ENCODE measurements at regions not wholly inside any gene's neighbourhood (a gene's known extent, or its start where the extent isn't known, plus 50 kb on each side); places are given as distances from the start of the nearest gene placed in this dataset.

DNA sequence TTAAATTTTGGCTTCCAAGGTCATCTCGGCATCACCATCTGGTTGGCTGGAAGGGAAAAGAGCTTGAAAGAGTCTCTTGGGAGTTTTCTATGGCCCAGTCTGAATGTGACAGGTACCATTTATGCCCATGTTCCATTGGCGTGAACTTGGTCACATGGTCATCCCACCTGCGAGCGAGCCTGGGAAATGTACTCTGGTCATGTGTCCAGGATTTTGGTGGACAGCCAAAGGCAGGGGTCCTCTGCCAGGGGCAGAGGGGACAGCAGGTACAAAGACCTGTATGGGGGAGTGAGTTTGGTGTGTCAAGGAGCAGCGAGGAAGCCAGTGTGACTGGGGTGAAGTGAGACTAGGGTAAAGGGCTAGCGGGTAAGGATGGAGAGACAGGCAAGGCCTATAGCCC is 112.6 kb downstream of the CDC5L start:
- DNase-seq (ENCODE audit: low read depth): no peak

DNA sequence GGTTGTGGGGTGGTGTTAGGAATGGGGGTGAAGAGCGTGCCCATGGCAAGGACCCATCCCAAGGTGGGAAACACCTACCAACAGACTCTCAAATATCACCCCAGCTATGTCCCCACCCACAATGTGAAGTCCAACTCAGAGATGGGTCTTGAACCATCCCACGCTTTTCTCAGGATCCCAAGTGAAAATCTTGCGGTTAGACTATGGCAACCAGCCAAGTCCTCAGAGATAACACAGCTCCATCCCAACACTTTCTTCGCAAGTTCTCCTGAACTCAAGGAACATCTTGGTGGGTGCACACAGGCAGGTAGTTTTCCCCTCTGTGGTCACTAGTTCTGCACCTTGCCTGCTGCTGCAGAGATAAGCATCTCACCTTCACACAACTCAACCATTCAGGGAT is 116.0 kb downstream of the CDC5L start:
- no peak for DNase-seq (ENCODE audit: low read depth)

DNA sequence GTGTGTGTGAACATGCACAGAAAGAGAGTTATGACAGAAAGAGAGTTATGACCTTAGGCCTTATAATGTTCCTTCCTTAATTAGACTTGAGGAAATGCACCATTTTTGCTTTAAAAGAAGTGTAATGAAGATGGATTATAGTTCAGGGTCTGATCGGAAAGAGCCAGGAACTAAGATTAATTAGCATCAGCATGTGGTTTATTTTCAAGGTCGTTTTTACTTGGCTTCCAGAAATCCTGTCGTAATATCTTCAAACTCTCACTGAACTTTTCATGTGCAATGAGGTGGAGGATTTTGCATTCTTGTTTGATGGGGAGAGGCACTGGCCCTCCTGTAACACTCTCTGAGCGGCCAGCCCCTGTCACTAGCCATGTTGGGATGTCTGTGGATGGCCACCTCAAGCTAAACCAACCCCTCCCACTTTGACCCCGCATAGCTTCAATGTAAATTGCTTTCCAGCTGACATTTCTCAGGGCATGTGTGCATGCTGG is 116.8 kb downstream of the CDC5L start:
- no peak for DNase-seq (ENCODE audit: low read depth)

DNA sequence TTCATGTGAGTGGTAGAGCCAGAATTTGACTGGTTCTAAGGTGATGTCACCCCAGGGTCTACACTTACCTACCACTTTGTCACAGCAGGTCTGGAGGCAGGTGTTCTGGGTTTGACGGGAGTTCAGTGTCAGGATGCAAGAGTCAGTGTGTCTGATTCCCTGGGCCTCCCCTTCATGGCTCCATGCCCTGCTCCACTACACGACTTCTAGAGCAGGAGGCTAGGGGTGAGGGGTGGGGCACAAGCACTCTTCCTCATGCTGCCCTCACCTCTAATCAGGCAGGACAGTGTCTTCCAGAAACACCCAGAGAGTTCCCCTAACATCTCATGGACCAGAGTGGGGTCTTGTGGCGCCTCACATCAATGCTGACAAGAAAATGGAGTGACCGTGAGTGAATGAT is 118.2 kb downstream of the CDC5L start:
- DNase-seq (ENCODE audit: low read depth): no peak

DNA sequence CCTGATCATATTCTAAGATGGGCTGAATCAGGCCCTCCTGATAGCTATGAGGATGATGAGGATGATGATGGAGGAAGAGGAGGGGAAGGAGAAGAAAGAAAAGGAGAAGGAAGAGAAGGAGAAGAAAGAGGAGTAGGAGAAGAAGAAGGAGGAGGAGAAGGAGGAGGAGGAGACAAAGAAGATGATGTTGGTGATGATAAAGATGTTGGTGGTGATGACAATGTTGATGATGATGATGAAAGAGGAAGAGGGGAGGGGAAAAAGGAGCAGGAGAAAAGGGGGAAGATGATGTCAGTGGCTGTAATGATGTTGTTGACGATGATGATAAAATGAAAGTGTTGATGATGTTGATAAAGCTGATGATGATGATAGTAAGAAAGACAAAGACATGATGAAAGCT is 119.5 kb downstream of the CDC5L start:
- DNase-seq (ENCODE audit: low read depth): no peak

DNA sequence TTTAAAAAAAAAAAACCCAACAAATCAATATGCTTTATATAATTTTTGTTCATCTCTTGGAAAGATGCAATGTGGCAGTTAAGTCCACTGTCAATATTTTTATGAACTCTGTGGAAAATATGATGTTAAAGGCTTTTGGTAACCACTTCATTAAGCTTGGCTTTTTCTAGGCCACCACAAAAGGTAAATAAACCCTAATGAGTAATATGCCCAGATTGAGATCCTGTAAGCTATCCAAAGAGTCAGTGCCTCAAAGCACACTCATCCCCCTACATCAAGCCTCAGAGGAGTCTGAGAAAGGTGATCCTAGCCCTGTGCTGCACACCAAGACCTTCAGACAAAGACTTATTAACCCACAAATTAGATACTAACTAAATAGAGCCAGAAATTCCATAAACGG is 121.1 kb downstream of the CDC5L start:
- peak; percentile 24 for DNase-seq (ENCODE audit: low read depth)

DNA sequence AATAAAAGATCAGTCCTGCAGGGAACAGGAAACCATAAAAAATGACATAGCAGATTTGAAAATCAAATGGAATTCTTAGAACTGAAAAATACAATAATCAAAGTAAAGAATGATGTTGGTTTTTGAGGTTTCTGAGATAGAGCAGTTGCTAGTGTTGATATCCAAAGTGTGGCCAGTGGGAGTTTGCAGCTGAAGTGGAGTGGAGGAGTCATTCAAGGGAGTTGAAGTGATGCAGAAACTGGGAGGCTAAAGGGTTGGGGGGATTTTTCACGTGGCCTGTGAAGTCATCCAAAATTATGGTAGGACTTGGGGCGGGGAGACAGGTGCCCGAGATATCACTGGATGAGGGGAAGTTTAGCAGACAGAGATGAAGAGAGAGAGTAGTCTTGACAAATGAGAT is 123.6 kb downstream of the CDC5L start:
- no peak for DNase-seq (ENCODE audit: low read depth)

DNA sequence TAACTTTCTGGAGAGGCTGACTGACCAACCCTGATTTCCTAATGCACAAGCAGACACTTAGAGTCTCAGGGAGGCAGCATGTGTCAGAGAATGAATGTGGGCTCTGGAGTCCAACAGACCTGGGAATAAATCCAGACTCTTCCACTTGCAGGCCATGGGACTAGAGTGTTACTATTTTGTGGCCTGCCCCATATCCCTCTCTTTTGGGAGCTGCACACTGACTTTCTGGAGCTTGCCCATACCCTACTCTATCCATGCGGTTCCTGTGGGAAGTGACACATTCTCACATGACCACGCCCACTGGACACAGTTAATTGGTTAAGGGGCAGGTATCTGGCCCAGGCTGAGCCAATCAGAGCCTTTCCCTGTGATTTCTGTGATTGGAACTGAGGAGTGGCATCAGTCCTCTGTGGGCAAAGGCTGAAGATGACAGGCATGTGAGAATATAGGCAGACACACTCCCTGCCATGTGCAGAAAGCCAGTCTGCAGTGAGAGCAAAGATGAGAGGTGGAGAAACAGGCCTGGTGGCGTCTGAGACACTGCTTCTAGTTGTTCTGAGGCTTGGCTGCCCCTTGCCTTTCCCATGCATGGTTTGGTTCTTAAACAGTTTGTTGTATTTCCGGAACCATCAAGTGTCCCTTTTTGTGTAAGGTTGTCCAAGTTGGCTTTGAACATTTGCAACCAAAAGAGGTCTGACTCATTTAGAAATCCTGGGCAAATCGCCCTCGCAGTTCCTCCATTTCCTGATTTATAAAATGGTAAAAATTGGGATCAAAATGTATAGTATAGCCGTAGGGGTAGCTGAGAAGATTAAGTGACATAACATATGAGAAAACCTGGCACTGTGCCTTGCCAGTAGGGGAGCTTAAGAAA is 125.6 kb downstream of the CDC5L start:
- no peak for DNase-seq (ENCODE audit: low read depth)

DNA sequence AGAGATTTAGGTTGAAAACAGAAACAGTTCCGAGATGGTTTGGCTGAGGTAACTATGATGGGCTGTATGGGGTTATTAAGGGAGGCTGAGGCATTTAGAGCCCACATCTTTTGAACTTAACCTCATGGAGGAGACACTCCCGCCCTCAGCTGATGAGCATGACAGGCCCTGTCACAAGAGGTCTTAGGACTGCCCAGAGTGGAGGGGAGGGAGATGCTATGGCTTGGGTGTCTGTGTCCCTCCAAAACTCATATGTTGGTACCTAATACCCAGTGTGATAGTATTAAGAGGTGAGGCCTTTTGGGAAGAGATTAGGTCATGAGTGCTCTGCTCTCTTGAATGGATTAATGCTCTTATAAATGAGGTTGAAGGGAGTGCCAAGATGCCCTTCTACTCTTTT is 126.6 kb downstream of the CDC5L start:
- DNase-seq (ENCODE audit: low read depth): no peak

DNA sequence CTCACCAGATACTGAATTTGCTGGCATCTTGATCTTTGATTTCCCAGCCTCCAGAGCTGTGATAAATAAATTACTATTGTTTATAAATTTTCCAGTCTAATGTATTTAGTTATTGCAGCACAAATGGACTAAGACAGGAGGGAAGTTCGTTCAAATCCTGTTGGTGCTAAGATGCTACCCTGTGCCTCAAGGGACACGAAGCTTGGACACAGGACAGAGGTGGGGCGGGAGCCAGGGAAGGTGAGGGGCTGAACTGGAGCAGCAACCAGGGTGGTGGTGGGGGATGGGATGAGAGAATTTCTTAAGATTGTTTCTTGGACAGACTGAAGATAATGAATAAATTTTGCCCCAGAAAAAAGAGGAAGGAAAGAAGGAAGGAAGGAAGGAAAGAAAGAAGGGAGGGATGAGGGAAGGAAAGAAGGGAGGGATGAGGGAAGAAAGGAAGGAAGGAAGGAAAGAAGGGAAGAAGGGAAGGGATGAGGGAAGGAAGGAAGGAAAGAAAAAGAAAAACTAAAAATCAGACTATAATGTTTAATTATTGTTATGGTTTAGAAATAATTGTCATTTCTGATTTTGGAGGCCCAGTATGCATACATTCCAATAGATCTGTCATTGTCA is 127.2 kb downstream of the CDC5L start:
- no peak for DNase-seq (ENCODE audit: low read depth)

DNA sequence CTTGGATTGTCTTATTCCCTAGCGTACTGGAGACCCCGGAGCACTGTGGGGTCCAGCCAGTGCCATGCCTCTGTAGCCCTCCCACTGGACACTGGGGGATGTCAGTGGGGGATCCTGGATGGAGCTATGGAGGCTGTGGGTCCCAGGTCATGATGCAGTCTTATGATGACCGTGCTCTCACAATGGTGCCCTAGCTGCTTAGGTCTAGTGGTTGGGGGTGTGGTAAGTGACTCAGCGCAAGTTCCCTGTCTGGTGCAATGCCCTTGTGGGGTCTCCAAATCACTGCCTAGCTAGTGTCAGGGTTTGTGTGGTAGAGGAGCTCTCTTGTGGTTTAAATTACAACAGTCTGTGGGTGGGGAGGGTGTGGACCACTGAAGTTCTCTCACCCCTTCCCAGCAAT is 135.4 kb downstream of the CDC5L start:
- DNase-seq (ENCODE audit: low read depth): no peak

DNA sequence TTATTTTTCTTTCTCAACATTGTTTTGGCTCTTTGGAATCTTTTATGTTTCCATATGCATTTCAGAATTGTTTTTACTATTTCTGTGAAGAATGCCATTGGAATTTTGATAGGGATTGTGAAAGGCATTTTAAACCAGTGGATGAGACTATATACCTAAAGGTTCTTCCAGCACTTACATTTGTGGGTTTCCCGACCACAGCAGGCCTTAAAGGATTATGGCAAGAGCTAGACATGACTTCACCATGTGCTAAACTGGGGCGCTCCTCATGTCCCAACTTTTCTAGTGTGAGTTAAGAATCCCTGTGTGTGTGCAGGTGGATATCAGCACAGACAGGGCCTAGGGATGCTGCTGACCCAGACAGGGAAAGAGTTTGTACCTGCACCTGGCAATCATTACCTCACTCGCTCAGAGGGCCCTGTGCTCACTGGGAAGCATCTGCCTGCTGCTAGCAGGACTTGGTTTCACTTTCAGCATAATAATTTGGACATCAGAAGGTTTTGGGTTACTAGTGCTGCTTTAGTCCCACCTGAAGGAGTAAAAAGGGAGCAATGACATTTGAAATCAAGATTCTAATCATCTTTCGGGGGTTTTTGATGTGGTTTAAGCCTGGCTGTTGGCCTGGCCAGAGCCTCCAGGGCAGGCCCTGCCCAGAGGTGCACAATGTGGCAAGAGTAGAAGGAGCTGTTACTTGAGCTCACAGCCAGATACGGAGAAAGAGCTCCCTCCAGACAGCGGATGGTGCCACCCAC is 137.1 kb downstream of the CDC5L start:
- no peak for DNase-seq (ENCODE audit: low read depth)

DNA sequence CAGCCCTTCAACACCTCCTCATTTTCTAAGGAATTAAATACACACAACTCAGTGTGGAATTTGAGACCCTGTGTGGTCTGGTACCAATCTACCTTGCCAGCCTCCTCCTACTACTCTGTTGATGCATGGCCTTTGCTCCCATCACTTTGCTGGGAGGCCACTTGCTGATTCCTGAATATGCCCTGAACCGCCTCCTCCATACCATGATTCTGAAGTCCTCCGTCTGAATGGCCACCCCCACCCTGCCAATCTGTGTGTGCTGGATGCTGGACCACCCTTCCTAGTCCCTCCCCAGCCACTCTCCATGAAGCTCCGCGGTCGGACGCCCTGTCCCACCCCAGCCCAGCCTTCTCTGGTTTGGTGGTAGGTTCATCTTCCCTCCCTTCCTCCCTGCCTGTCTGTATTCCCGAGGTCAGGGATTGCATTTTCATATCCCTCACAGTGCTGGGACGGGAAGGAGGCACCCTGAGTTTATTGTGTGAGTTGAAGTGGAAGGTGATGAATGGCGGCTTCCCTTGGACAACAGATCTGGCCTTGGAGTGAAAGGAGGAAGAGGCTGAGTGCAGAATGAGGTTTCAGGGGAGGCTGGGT is 138.3 kb downstream of the CDC5L start:
- DNase-seq (ENCODE audit: low read depth): no peak

DNA sequence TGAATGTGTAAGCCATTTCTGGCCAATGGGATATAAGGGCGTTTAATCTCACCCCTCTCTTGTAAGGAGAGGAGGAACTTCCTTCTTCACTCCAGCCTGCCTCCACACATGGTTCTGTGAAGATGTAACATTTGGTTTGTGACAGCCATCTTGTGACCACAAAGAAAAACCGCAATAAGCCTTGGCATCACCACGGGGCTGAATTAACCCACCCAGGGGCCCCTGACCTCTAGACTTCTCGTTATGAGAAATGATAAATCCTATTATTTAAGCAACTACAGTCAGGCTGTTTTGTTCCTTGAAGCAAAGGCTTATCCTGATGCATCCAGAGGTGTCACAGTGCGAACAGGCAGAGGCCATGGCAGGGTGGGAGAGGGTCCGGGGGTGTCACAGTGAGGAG is 139.7 kb downstream of the CDC5L start:
- DNase-seq (ENCODE audit: low read depth): no peak

DNA sequence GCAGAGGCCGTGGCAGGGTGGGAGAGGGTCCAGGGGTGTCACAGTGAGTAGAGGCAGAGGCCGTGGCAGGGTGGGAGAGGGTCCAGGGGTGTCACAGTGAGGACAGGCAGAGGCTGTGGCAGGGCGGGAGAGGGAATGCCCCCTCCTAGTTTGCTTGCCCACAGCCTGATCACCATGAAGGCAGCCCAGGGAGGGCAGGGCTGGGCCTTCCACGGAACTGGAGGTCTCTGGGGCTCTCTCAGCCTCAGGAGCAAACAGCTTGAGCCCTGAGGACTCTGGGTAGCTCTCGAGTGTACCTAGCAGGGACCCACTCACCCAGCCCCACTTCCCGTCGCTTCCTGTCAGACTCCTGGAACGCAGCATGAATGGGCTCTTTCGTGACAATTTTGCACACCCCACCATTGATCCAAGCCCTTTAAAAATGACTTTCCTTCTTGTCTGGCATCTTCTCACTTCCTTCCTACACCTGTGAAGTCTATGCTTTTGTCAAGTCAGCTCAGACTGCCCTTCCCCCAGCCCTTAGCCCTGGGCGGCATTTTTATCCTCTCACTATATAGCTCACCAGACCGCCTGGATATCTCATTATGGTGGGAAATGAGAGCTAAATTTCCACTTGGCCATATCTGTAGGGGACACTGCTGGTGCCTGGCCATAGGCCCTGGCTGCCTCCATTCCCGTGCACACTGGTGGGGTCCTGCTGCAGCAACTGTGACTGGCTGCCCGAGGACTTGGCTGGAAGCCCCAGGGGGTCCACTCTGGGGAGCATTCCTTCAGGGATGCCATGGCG is 140.3 kb downstream of the CDC5L start:
- DNase-seq (ENCODE audit: low read depth): no peak

DNA sequence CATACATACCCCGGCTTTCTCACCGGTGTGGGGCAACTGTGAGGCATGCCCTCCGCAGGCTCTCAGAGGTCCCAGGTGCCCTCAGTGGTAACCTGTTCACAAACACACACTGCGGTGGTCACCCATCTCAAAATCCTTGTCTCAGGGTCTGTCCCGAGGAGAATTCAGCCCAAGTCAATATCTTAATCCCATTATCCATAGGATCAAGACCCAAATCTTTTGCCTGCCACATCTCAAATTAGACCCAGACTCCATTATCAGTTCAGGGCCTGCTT is 140.8 kb downstream of the CDC5L start:
- no peak for DNase-seq (ENCODE audit: low read depth)

DNA sequence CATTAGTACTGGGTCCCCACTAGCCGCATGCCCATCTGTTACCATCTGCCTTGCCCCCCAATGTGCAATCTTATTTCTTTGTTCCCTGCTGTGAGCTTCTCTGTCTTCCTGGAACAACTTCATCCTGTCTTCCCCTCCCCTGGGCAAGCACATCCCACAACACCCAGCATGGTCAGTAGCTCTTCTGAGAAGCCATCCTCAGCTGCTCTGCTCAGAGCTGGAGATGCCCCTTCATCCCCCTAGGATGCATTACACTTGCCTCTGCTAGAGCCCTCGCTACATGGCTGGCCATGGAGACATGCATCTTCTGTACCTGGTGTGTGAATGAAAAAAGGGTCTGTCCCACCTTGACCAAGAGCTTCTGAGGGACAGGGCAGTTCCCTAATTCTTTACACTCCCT is 141.2 kb downstream of the CDC5L start:
- DNase-seq (ENCODE audit: low read depth): no peak

DNA sequence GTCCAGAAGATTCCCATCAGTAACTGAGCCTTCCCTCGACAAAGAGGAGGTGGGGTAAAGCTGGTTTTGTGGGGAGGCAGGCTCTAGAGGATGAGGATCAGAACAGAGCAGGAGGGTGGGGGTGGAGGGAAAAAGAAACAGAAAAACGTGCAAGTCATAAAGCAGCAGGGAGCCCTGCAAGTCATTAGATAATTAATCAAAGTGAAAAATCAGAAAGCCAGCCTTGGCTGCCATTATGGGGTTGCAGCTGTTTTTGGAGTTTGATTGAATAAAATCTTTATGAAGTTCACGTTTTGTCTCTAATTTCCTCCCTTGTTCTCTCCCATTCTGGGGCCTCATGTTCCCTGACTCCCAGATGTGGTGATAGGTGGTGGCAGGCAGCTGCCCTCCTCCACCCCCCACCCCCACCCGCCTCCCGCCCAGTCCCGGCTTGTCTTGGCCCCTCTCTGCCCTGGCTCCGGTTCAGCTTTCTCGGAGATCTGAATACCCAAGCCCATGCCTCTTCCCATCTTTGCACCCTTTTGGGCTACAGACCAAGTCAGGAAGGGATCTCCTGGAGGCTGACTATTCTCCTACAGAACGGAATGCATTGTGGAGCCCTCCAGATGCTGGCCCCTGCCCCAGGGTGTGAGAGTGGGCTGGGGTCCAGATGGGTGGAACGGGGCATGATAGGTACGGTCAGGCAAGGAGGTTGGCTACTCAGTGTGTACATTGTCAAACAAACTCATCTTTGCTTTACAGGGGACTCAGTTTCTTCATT is 141.8 kb downstream of the CDC5L start:
- no peak for DNase-seq (ENCODE audit: low read depth)

DNA sequence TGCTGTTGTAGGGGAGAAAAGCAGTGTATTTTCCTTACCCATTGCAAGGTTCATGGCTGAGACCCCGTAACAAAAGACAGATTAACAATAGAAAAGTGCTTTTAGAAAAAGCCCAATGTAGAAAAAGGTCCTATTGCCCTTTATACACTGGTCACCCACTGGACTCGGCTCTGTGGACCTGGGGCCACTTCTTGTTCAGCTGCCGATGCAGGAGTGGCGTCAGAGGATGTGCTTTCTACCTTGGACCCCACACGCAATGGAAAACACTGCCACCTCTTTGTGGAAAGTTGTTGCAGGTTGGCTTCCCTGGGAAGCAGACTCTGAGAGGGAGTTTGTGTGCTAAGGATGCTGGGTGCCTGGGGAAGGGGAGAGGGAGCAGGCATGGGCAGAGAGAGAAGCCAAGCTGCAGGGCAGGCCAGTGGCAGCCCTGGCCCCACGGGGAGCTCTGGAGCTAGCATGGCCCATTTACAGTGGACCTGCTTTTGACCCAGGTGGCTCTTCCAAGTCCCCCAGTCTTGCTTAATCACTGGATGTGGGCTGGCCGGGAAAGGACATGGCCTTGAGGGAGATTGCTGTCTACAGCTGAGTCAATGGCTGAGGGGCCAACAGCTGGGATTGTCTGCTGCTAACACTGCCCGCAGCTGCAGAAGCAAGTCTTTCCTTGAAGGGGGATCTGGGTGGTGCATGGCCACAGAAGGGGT is 142.9 kb downstream of the CDC5L start:
- DNase-seq (ENCODE audit: low read depth): no peak

DNA sequence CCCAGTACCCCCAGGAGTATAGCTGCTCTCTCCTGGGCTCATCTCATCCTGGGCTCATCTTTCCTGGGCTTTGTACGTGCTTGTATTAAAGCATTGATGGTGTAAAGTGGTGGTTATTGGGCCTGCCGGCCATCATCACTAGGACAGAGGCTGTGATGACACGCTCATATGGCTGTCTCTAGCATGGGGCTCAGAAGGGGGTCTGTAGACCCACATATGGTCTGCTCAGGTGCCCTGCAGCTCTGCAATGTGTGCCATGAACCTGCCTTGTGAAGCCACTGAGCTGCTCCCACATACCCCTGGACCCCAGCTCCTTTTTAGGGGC is 143.4 kb downstream of the CDC5L start:
- no peak for DNase-seq (ENCODE audit: low read depth)
